Esophagus squamous epithelium (tissue), 4 donors: ENCODE measurements at regions not wholly inside any gene's neighbourhood (a gene's known extent, or its start where the extent isn't known, plus 50 kb on each side); places are given as distances from the start of the nearest gene placed in this dataset.

Experiments
- POLR2A ChIP-seq, 4 donors: fragments of 450-650 bp; IDR thresholded peaks; one replicate each; pipeline ENCODE4 v1.6.1; 2017; ENCODE audit warnings: antibody characterized with exemption in 4 of 4, mild to moderate bottlenecking in 4 of 4, moderate library complexity in 3 of 4
- TF ChIP-seq, protein P1 (sequence below), 6 experiments: fragments of 450-650 bp in 4 of 6; fragments of 200-600 bp in 2 of 6; sonication (generic) in 2 of 6; IDR thresholded peaks; one replicate each; pipeline ENCODE4 v1.5.1; 2016 to 2019; ENCODE audit warnings: antibody characterized with exemption in 6 of 6, mild to moderate bottlenecking in 4 of 6, moderate library complexity in 4 of 6

- TF ChIP-seq, protein P1, sequence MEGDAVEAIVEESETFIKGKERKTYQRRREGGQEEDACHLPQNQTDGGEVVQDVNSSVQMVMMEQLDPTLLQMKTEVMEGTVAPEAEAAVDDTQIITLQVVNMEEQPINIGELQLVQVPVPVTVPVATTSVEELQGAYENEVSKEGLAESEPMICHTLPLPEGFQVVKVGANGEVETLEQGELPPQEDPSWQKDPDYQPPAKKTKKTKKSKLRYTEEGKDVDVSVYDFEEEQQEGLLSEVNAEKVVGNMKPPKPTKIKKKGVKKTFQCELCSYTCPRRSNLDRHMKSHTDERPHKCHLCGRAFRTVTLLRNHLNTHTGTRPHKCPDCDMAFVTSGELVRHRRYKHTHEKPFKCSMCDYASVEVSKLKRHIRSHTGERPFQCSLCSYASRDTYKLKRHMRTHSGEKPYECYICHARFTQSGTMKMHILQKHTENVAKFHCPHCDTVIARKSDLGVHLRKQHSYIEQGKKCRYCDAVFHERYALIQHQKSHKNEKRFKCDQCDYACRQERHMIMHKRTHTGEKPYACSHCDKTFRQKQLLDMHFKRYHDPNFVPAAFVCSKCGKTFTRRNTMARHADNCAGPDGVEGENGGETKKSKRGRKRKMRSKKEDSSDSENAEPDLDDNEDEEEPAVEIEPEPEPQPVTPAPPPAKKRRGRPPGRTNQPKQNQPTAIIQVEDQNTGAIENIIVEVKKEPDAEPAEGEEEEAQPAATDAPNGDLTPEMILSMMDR (IDR thresholded peaks at IDR 0.05) = no peak
- no peak for TF ChIP-seq POLR2A (IDR thresholded peaks at IDR 0.05)
Measured at GRCh38 chr18:49699303-49699702, 114.0 kb downstream of the ACAA2 start.
